ENCODE measurements at regions not wholly inside any gene's neighbourhood (a gene's known extent, or its start where the extent isn't known, plus 50 kb on each side); places are given as distances from the start of the nearest gene placed in this dataset.

- no peaks in the 10 kb centered on the region for H3K9me3 ChIP-seq (ENCODE audit: control insufficient read depth, insufficient read depth, low read depth, low read length)
- TF ChIP-seq ZNF768 (tag by site-specific recombination; IDR thresholded peaks at IDR 0.05): no peak
- TF ChIP-seq PRDM6 (tag by site-specific recombination; IDR thresholded peaks at IDR 0.05): no peak
- TF ChIP-seq ZNF791 (tag by site-specific recombination; IDR thresholded peaks at IDR 0.05): no peak
- ChIA-PET CTCF (interaction anchor here (0.6 kb wide), 1 partner anchor 66 kb away, joined by 4 read pairs; no protein-coding TSS in a partner anchor), POLR2A (interaction anchor here (0.6 kb wide), 1 partner anchor 1250 kb away, joined by 3 read pairs; no protein-coding TSS in a partner anchor)
- H3K36me3 ChIP-seq (ENCODE audit: control insufficient read depth in 2 of 2, insufficient read depth in 1 of 2, low read length in 2 of 2): no peaks in the 10 kb centered on the region
- H3K4me3 ChIP-seq (ENCODE audit: low read depth, low read length): no peak overlapping the region
- H3K4me1 ChIP-seq (ENCODE audit: control insufficient read depth, insufficient read depth, low read length): no peaks in the 10 kb centered on the region
- no peak overlapping the region for H3K27ac ChIP-seq (ENCODE audit: extremely low read depth, low read depth, low read length)
These were observed 212.4 kb upstream of the NT5E start for GRCh38 chr6:85237478-85237877.

GRCh38 chr6:85236636-85237035 lies 213.2 kb upstream of the NT5E start:
- Histone ChIP-seq H3K27ac (ENCODE audit: extremely low read depth, low read depth, low read length) (no peak overlapping the region), H3K4me1 (ENCODE audit: control insufficient read depth, insufficient read depth, low read length) (no peaks in the 10 kb centered on the region), H3K36me3 (ENCODE audit: control insufficient read depth in 2 of 2, insufficient read depth in 1 of 2, low read length in 2 of 2) (no peaks in the 10 kb centered on the region), H3K9me3 (ENCODE audit: control insufficient read depth, insufficient read depth, low read depth, low read length) (no peaks in the 10 kb centered on the region), H3K4me3 (ENCODE audit: low read depth, low read length) (no peak overlapping the region)
- POLR2A ChIA-PET: interaction anchor here (0.6 kb wide), 2 partner anchors 269 to 1388 kb away, joined by 3 read pairs; no protein-coding TSS in a partner anchor
- CTCF ChIA-PET: interaction anchor here (0.6 kb wide), 1 partner anchor 65 kb away, joined by 4 read pairs; no protein-coding TSS in a partner anchor
- TF ChIP-seq HOXD13 (CRISPR knock-in tag; IDR thresholded peaks at IDR 0.05; ENCODE audit: borderline replicate concordance) (no peak), ZNF747 (tag by site-specific recombination; IDR thresholded peaks at IDR 0.05) (no peak), SP2 (tag by site-specific recombination; IDR thresholded peaks at IDR 0.05) (no peak), PRDM6 (tag by site-specific recombination; IDR thresholded peaks at IDR 0.05) (no peak), ZNF521 (tag by site-specific recombination; IDR thresholded peaks at IDR 0.05) (no peak), ZNF670 (tag by site-specific recombination; IDR thresholded peaks at IDR 0.05; ENCODE audit: low read depth) (no peak), ZNF518A (tag by site-specific recombination; conservative IDR thresholded peaks at IDR 0.05; ENCODE audit: low read depth) (no peak), ZBTB17 (tag by site-specific recombination; IDR thresholded peaks at IDR 0.05) (no peak), ZNF404 (tag by site-specific recombination; IDR thresholded peaks at IDR 0.05) (no peak), ZNF600 (tag by site-specific recombination; IDR thresholded peaks at IDR 0.05) (no peak), BCL11B (tag by site-specific recombination; IDR thresholded peaks at IDR 0.05; ENCODE audit: low read depth) (no peak), EGR2 (tag by site-specific recombination; IDR thresholded peaks at IDR 0.05; ENCODE audit: low read depth) (no peak), ZNF121 (tag by site-specific recombination; IDR thresholded peaks at IDR 0.05) (no peak), KLF17 (tag by site-specific recombination; IDR thresholded peaks at IDR 0.05) (no peak), ZNF398 (tag by site-specific recombination; IDR thresholded peaks at IDR 0.05) (no peak), ZNF423 (tag by site-specific recombination; IDR thresholded peaks at IDR 0.05) (no peak), ZBTB11 (tag by site-specific recombination; conservative IDR thresholded peaks at IDR 0.05; ENCODE audit: low read depth) (no peak)
